IPS-18a (cell line): ENCODE measurements at regions not wholly inside any gene's neighbourhood (a gene's known extent, or its start where the extent isn't known, plus 50 kb on each side); places are given as distances from the start of the nearest gene placed in this dataset.

ENCODE experiments used
- H3K27ac ChIP-seq: one replicate; pipeline ENCODE4 v1.5.1; 2013; ENCODE audit warnings: low read length
- H3K27me3 ChIP-seq: one replicate; pipeline ENCODE4 v1.6.1; 2013; ENCODE audit warnings: mild to moderate bottlenecking, low read length; ENCODE audit not compliant: control insufficient read depth, insufficient read depth
- H3K36me3 ChIP-seq: one replicate; pipeline ENCODE4 v1.6.1; 2013; ENCODE audit warnings: low read depth, low read length; ENCODE audit not compliant: control insufficient read depth
- H3K4me1 ChIP-seq: one replicate; pipeline ENCODE4 v1.6.1; 2013; ENCODE audit warnings: low read depth, low read length; ENCODE audit not compliant: control insufficient read depth
- H3K4me3 ChIP-seq: one replicate; pipeline ENCODE4 v1.5.1; 2013; ENCODE audit warnings: low read length
- H3K9ac ChIP-seq: one replicate; pipeline ENCODE4 v1.6.1; 2013; ENCODE audit warnings: mild to moderate bottlenecking, low read length, moderate library complexity
- H3K9me3 ChIP-seq: one replicate; pipeline ENCODE4 v1.6.1; 2013; ENCODE audit warnings: low read depth, low read length; ENCODE audit not compliant: control insufficient read depth

DNA sequence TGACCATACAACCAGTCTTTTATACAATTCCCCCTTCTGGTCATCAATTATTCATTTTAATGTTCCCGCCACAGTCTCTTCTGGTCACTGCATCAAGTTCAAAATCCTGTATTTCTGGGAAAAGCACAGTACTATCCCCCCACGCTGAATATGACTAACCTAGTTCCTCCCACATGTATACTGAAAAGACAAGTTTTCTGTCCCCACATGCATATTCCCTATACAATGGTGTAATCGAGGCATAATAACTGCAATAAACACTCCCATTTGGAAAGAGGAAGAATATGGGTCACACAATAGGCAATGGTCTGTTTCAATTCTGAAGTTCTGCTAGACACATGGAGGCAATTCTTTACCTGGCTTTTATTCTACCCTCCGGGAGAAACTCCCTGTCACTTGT lies 344.9 kb downstream of the EFNA5 start:
- H3K36me3 ChIP-seq: no peaks in the 10 kb centered on the region
- no peaks in the 10 kb centered on the region for H3K4me1 ChIP-seq
- no peaks in the 10 kb centered on the region for H3K9me3 ChIP-seq
- no peak overlapping the region for H3K9ac ChIP-seq
- no peak overlapping the region for H3K27ac ChIP-seq
- no peak overlapping the region for H3K4me3 ChIP-seq
- no peaks in the 10 kb centered on the region for H3K27me3 ChIP-seq

DNA sequence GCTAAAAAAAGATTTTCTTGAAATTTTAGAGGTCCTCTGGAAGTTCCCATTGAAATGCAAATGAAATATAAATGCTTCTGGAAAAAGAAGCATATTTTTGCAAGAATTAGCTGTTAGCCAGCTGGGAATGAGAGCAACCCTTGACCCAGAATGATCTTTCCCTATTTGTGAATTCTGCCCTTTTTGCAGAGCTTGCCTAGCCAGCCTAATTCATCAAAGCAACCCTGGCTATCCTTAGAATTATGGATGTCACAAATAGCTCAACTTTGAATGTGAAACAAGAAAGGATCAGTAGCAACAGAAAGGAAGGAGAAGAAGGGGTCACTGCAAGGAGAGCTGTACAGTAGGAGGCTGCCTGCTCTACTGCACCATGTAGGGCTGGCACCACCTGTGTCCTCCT lies 345.9 kb downstream of the EFNA5 start:
- no peak overlapping the region for H3K4me3 ChIP-seq
- no peaks in the 10 kb centered on the region for H3K36me3 ChIP-seq
- no peak overlapping the region for H3K9ac ChIP-seq
- H3K9me3 ChIP-seq: no peaks in the 10 kb centered on the region
- no peak overlapping the region for H3K27ac ChIP-seq
- H3K4me1 ChIP-seq: no peaks in the 10 kb centered on the region
- no peaks in the 10 kb centered on the region for H3K27me3 ChIP-seq

DNA sequence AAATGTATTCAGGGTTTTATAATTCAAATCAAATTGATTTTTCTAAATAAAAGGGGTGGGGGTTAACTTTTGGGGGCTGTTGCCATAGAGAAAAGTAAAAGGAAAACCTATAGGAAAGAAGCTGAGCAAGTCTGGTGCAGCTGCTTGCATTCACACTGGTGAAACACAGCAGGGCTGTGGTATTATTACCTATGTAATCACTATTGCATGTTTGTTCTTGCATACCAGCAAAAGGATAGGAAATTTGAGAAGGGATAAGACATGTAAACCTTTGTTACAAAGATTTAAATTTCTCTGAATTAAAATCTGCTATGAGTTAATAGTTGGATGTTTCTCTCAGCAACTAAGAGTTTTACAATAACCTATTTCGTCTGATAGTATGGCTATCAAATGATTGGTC lies 346.7 kb downstream of the EFNA5 start:
- no peak overlapping the region for H3K4me3 ChIP-seq
- no peaks in the 10 kb centered on the region for H3K9me3 ChIP-seq
- no peaks in the 10 kb centered on the region for H3K27me3 ChIP-seq
- H3K36me3 ChIP-seq: no peaks in the 10 kb centered on the region
- H3K4me1 ChIP-seq: no peaks in the 10 kb centered on the region
- H3K9ac ChIP-seq: no peak overlapping the region
- no peak overlapping the region for H3K27ac ChIP-seq

DNA sequence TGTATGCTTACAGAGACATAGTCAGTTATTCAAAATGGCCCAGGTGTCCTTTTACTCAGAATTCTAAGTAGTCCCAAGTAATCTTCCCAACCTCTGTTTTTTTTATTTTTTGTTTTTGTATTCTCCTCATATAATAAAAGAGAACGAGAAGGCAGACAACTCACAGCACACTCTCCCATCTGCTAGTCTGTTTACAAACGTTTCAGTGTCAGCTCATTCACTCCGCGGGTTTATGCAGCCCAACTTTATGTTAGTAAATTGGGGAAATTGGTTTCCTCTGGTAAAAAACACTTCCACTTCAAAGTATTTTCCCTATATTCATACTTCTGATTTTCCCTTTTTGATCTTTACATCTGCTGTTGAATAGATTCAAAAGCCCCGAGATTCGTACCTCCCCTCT lies 347.2 kb downstream of the EFNA5 start:
- Histone ChIP-seq H3K9ac (no peak overlapping the region), H3K36me3 (no peaks in the 10 kb centered on the region), H3K27me3 (no peaks in the 10 kb centered on the region), H3K4me1 (no peaks in the 10 kb centered on the region), H3K9me3 (no peaks in the 10 kb centered on the region), H3K4me3 (no peak overlapping the region), H3K27ac (no peak overlapping the region)

DNA sequence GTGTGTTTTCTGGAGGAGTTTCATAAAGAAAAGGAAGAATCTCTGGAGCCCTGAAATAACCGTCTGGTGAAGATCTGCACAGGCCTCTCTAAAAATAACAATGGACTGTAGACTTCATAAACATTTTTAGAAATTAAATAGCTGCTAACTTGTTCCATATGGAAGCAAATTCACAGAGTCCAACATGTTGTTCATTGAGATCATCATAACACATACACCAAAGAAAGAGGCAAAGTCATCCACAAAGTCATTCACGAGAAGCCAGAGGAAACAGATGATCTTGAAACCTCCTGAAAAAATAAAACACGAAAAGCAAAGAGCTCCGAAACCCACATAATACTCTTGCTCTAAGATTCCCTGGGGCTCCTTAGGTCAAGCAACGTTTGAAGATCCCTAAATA lies 347.8 kb downstream of the EFNA5 start:
- no peak overlapping the region for H3K27ac ChIP-seq
- no peaks in the 10 kb centered on the region for H3K27me3 ChIP-seq
- H3K4me3 ChIP-seq: no peak overlapping the region
- no peaks in the 10 kb centered on the region for H3K4me1 ChIP-seq
- H3K9me3 ChIP-seq: no peaks in the 10 kb centered on the region
- H3K36me3 ChIP-seq: no peaks in the 10 kb centered on the region
- H3K9ac ChIP-seq: no peak overlapping the region

DNA sequence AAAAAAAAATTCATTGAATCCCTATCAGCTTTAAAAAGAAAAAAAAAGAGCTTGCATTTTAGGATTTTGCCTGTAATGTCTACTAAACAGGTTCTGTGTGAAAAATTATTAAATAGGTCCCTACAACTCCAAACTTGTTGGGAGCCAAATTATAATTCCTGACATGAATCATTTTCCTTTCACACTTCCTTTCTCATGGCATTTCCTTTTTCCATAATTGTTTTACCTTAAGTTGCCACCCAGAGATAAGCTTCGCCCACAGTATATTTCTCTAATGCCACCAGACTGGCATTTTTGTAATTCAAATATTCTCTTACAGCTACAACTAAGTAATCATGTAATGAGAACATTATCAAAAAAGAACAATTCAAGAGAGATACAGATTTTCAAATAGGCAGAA lies 348.8 kb downstream of the EFNA5 start:
- H3K9me3 ChIP-seq: no peaks in the 10 kb centered on the region
- H3K9ac ChIP-seq: no peak overlapping the region
- H3K27ac ChIP-seq: no peak overlapping the region
- no peak overlapping the region for H3K4me3 ChIP-seq
- no peaks in the 10 kb centered on the region for H3K4me1 ChIP-seq
- no peaks in the 10 kb centered on the region for H3K36me3 ChIP-seq
- H3K27me3 ChIP-seq: no peaks in the 10 kb centered on the region

DNA sequence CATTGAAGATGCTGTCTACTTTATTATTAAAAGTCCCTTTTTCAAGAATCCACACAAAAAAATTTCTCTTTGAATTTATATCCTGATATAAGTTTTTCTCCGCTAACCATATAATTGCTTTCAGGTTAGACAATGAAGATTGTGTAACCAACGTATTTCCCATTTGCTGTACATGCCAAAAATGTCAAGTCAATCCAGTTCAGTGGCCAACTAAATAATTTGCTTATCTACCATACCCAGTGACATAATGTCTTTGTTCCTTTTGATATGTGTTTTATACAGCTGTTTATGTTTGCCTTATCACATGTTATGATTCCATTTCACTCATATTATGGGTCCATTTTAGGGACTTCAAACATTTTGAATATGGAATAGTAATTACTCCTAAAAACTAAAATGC lies 349.9 kb downstream of the EFNA5 start:
- H3K4me1 ChIP-seq: no peaks in the 10 kb centered on the region
- H3K27ac ChIP-seq: no peak overlapping the region
- no peaks in the 10 kb centered on the region for H3K27me3 ChIP-seq
- H3K9ac ChIP-seq: no peak overlapping the region
- H3K4me3 ChIP-seq: no peak overlapping the region
- H3K9me3 ChIP-seq: no peaks in the 10 kb centered on the region
- H3K36me3 ChIP-seq: no peaks in the 10 kb centered on the region

DNA sequence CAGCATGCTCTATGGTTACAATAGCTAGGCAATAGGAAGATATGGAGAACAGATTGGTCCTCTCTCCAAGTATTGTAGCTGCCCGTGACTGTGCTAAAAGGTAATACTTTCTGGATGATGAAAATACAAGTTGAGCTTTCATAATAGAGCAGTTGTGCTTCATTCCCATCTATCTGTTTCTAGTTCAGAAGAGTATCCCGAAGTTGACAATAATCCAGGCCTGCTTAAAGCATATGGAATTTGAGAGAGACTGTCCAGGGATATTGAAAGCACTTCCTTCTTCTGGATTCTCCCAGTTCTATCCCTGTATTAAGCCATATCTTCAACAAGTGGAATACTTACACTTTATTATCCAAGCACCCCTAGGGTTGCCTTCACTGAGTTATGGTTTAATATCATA lies 350.4 kb downstream of the EFNA5 start:
- Histone ChIP-seq H3K9ac (no peak overlapping the region), H3K9me3 (no peaks in the 10 kb centered on the region), H3K36me3 (no peaks in the 10 kb centered on the region), H3K27me3 (no peaks in the 10 kb centered on the region), H3K4me3 (no peak overlapping the region), H3K4me1 (no peaks in the 10 kb centered on the region), H3K27ac (no peak overlapping the region)

DNA sequence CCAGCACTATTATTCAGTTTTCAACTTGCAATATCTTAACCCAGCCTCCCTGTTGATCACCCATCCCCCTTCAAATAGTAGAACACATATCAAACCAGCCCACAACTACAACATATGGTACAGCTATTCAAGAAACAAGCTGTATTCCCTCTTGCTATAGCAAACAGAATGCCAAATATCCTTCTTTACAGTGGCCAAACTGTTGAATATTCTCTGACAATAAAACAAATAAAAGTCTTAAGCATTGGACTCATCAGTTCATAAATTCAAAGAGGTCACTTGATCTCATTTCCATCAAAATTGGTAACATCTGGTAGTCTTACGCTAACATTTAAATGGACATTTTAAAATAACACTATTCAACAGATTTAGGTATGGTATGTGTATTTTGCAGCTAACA lies 350.8 kb downstream of the EFNA5 start:
- H3K27me3 ChIP-seq: no peaks in the 10 kb centered on the region
- H3K27ac ChIP-seq: no peak overlapping the region
- H3K9me3 ChIP-seq: no peaks in the 10 kb centered on the region
- H3K36me3 ChIP-seq: no peaks in the 10 kb centered on the region
- H3K4me3 ChIP-seq: no peak overlapping the region
- no peak overlapping the region for H3K9ac ChIP-seq
- no peaks in the 10 kb centered on the region for H3K4me1 ChIP-seq

DNA sequence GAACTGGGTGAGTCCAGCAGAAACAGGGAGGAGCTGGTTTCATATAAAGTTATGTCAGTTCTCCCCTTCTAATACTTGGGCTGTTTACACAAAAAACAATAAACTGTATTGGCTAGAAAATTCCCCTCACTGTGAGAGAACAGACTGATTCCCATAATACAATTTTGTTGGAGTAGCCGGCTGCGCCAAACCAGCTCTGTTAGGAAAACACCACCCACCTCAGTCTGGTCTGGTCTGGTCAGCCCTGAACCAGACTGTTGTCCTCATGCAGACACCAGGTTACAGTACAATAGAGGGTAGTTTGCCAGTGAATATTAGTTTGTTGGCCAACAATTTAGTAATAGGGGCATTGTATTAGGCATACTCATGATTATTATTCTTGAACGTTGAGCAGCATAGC lies 356.4 kb downstream of the EFNA5 start:
- H3K4me1 ChIP-seq: no peaks in the 10 kb centered on the region
- H3K4me3 ChIP-seq: no peak overlapping the region
- H3K27ac ChIP-seq: no peak overlapping the region
- no peak overlapping the region for H3K9ac ChIP-seq
- H3K9me3 ChIP-seq: no peaks in the 10 kb centered on the region
- no peaks in the 10 kb centered on the region for H3K27me3 ChIP-seq
- H3K36me3 ChIP-seq: no peaks in the 10 kb centered on the region

DNA sequence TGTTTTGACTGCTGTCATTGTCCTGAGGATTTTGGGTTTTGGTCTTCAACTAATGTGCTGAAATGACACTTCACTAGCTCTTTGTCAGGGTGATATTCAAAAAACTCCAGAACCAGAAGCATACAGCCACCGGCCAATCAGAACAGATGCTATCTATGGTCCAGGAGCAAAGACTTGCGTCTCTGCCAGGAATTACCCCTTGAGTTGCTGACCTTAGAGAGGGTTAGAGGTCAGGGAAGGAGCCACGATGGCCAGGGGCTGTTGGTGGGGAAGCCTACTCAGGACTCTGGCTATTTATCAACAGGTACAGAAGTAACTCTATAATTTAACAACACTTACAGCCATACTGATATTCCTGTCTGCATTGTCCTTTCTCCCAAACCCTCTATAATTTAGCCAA lies 356.8 kb downstream of the EFNA5 start:
- H3K4me1 ChIP-seq: no peaks in the 10 kb centered on the region
- no peak overlapping the region for H3K9ac ChIP-seq
- no peaks in the 10 kb centered on the region for H3K36me3 ChIP-seq
- no peak overlapping the region for H3K27ac ChIP-seq
- no peaks in the 10 kb centered on the region for H3K9me3 ChIP-seq
- H3K4me3 ChIP-seq: no peak overlapping the region
- no peaks in the 10 kb centered on the region for H3K27me3 ChIP-seq

DNA sequence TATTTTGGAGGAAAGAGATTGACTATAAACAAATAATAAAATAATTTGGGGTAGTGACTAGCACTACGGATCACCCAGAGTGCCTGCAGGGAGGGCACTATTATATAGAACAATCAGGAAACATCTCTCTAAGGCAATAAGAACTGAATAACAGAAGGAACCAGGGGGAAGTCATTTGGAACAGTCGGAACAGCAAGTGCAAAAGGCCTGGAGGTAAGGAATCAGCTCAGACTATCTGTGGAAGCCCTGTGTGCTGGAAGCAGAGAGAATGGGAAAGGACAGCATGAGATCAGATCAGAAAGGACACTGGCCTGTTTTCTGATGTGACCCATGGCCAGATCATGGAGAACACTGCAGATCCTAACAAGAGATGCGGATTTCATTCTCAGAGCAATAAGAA lies 357.6 kb downstream of the EFNA5 start:
- H3K27me3 ChIP-seq: no peaks in the 10 kb centered on the region
- H3K4me1 ChIP-seq: no peaks in the 10 kb centered on the region
- H3K36me3 ChIP-seq: no peaks in the 10 kb centered on the region
- H3K4me3 ChIP-seq: no peak overlapping the region
- H3K9me3 ChIP-seq: no peaks in the 10 kb centered on the region
- H3K27ac ChIP-seq: no peak overlapping the region
- H3K9ac ChIP-seq: no peak overlapping the region

DNA sequence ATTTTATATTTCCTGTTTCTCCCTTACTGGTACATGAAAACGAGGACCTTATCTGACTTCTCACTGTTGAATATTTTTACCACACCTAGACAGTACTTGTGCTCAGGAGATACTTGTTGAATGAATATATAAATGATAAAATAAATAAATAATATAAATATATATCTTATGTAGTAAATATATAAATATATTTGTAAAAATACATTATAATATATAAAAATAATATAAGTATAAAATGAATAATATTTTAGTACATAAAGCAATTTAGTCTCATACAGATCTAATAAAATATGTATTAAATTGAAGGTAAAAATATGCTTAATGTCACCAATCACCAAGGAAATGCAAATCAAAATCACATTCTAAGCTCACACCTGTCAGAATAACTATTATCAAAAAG lies 360.6 kb downstream of the EFNA5 start:
- Histone ChIP-seq H3K9me3 (no peaks in the 10 kb centered on the region), H3K4me3 (no peak overlapping the region), H3K27me3 (no peaks in the 10 kb centered on the region), H3K36me3 (no peaks in the 10 kb centered on the region), H3K4me1 (no peaks in the 10 kb centered on the region), H3K9ac (no peak overlapping the region), H3K27ac (no peak overlapping the region)
